ENCODE measurements at regions not wholly inside any gene's neighbourhood (a gene's known extent, or its start where the extent isn't known, plus 50 kb on each side); places are given as distances from the start of the nearest gene placed in this dataset.

DNA sequence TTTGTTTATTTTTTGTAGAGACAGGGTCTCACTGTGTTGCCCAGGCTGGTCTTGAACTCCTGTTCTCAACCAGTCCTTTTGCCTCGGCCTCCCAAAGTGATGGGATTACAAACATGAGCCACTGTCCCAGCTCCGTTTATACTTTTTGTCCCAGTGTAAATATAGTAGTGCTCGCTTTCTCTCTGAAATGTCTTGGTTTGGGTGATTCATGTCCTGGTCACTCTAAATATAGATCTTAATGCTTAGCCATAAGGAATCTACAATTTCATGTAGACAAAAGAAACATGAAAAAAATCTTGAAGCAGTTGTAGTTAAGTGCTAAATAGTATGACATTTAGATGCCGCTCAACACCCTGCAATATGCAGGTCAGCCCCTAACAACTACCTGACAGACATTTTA, 126.9 kb downstream of the KATNIP start:
- TF ChIP-seq CTCF (IDR thresholded peaks at IDR 0.05; ENCODE audit: unreplicated experiment): no peak
- H3K27ac Mint-ChIP-seq: peak overlapping the region; percentile 56
- peaks cover 34% of the 10 kb centered on the region for H3K36me3 Mint-ChIP-seq (ENCODE audit: insufficient read depth)
- peaks cover 8% of the 10 kb centered on the region for H3K4me1 Mint-ChIP-seq (ENCODE audit: low read depth)
- no peak overlapping the region for H3K4me3 Mint-ChIP-seq (ENCODE audit: low read depth)
- H3K27me3 Mint-ChIP-seq: no peaks in the 10 kb centered on the region
- peaks cover 7% of the 10 kb centered on the region for H3K9me3 Mint-ChIP-seq (ENCODE audit: low read depth)
- DNase-seq (ENCODE audit: low spot score, unreplicated experiment): no peak

- Mint-ChIP-seq H3K36me3 (ENCODE audit: insufficient read depth) (peaks cover 34% of the 10 kb centered on the region), H3K27ac (peak overlapping the region; percentile 56), H3K9me3 (ENCODE audit: low read depth) (peaks cover 7% of the 10 kb centered on the region), H3K4me3 (ENCODE audit: low read depth) (no peak overlapping the region), H3K27me3 (no peaks in the 10 kb centered on the region), H3K4me1 (ENCODE audit: low read depth) (peaks cover 8% of the 10 kb centered on the region)
- DNase-seq (ENCODE audit: low spot score, unreplicated experiment): no peak
- TF ChIP-seq CTCF (IDR thresholded peaks at IDR 0.05; ENCODE audit: unreplicated experiment): no peak
Observed at GRCh38 chr16:27677263-27677662, 127.3 kb downstream of the KATNIP start.

DNA sequence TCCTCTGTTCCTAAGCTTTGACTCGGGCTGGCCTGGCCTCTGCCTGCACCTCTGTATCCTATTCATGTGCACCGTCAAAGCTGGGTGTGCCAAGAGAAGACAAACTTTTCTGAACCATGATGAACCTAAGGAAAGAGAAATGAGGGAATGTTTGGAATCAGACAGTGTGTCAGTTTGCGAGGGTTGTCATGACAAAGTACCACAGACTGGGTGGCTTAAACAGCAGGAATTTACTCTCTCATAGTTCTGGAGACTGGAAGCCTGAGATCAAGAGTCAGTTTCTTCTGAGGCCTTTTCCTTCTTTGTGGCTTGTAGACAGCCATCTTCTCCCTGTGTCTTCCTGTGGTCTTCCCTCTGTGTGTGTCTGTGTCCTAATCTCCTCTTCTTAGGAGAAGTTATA, 129.0 kb downstream of the KATNIP start:
- Mint-ChIP-seq H3K27ac (no peak overlapping the region), H3K4me3 (ENCODE audit: low read depth) (no peak overlapping the region), H3K9me3 (ENCODE audit: low read depth) (peaks cover 7% of the 10 kb centered on the region), H3K4me1 (ENCODE audit: low read depth) (peaks cover 8% of the 10 kb centered on the region), H3K27me3 (no peaks in the 10 kb centered on the region), H3K36me3 (ENCODE audit: insufficient read depth) (peaks cover 32% of the 10 kb centered on the region)
- no peak for DNase-seq (ENCODE audit: low spot score, unreplicated experiment)
- no peak for TF ChIP-seq CTCF (IDR thresholded peaks at IDR 0.05; ENCODE audit: unreplicated experiment)

DNA sequence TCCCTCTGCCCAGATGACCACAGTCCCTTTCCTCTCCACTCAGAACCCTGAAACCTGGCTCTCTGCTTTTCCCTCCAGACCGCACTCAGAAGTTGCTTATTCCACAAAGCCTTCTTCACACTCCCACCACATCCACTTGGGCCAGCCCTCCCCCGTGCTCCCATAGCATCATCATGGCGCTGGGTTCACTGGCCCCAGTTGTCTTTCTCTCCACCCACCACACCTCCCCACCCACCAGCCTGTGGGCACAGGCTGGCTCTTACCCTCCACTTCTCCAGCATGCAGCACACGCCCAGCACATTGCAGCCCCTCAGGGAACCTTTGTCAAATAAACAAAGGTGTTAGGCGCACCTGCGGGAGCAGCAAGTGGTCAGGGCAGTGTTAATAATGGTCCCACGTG, 130.0 kb downstream of the KATNIP start:
- peaks cover 26% of the 10 kb centered on the region for H3K36me3 Mint-ChIP-seq (ENCODE audit: insufficient read depth)
- H3K9me3 Mint-ChIP-seq (ENCODE audit: low read depth): peaks cover 1% of the 10 kb centered on the region
- no peaks in the 10 kb centered on the region for H3K27me3 Mint-ChIP-seq
- TF ChIP-seq CTCF (IDR thresholded peaks at IDR 0.05; ENCODE audit: unreplicated experiment): no peak
- H3K4me1 Mint-ChIP-seq (ENCODE audit: low read depth): peaks cover 8% of the 10 kb centered on the region
- no peak overlapping the region for H3K4me3 Mint-ChIP-seq (ENCODE audit: low read depth)
- no peak for DNase-seq (ENCODE audit: low spot score, unreplicated experiment)
- H3K27ac Mint-ChIP-seq: no peak overlapping the region

GRCh38 chr16:27681681-27682080, 131.7 kb downstream of the KATNIP start:
- Mint-ChIP-seq H3K9me3 (ENCODE audit: low read depth) (no peaks in the 10 kb centered on the region), H3K27me3 (no peaks in the 10 kb centered on the region), H3K4me3 (ENCODE audit: low read depth) (no peak overlapping the region), H3K4me1 (ENCODE audit: low read depth) (peaks cover 8% of the 10 kb centered on the region), H3K36me3 (ENCODE audit: insufficient read depth) (peaks cover 22% of the 10 kb centered on the region), H3K27ac (peak overlapping the region; percentile 62)
- no peak for TF ChIP-seq CTCF (IDR thresholded peaks at IDR 0.05; ENCODE audit: unreplicated experiment)
- DNase-seq (ENCODE audit: low spot score, unreplicated experiment): no peak

Measured in progenitor cell of endocrine pancreas (in vitro differentiated cells).